OCI-LY3 (cell line): ENCODE measurements at regions not wholly inside any gene's neighbourhood (a gene's known extent, or its start where the extent isn't known, plus 50 kb on each side); places are given as distances from the start of the nearest gene placed in this dataset.

Experiments
- H2AFZ ChIP-seq: fragments of 200-600, 300-600 bp; shearing (Covaris generic); 2 replicates; pipeline ENCODE4 v1.6.0; 2014; ENCODE audit warnings: antibody characterized with exemption, low read depth, low read length
- H3K27ac ChIP-seq: fragments of 200-600, 300-600 bp; sonication (generic); 2 replicates; pipeline ENCODE4 v1.5.1; 2014; ENCODE audit warnings: mild to moderate bottlenecking, low read length, moderate library complexity, mixed read lengths
- H3K27me3 ChIP-seq: fragments of 200-600, 300-600 bp; sonication (generic); 2 replicates; pipeline ENCODE4 v1.6.1; 2014; ENCODE audit warnings: low read depth, low read length, mixed read lengths
- H3K36me3 ChIP-seq: fragments of 200-600, 300-600 bp; sonication (generic); replicated peaks from 2 replicates; pipeline ENCODE3; 2014; ENCODE audit warnings: low read depth, low read length, mixed read lengths
- H3K4me1 ChIP-seq: fragments of 300-600, 200-600 bp; sonication (generic); 2 replicates; pipeline ENCODE4 v1.6.1; 2014; ENCODE audit warnings: low read length, mixed read lengths
- H3K4me2 ChIP-seq: fragments of 200-600, 300-600 bp; sonication (generic); 2 replicates; pipeline ENCODE4 v1.6.1; 2014; ENCODE audit warnings: low read length, mixed read lengths
- H3K4me3 ChIP-seq: fragments of 300-600, 200-600 bp; sonication (generic); 2 replicates; pipeline ENCODE4 v1.5.1; 2014; ENCODE audit warnings: antibody characterized with exemption, mild to moderate bottlenecking, low read length, moderate library complexity
- H3K79me2 ChIP-seq: fragments of 300-600, 200-600 bp; shearing (Covaris generic); 2 replicates; pipeline ENCODE4 v1.6.1; 2014; ENCODE audit warnings: mild to moderate bottlenecking, low read length, mixed read lengths
- H3K9ac ChIP-seq: fragments of 300-600, 200-600 bp; shearing (Covaris generic); 2 replicates; pipeline ENCODE4 v1.6.0; 2014; ENCODE audit warnings: mild to moderate bottlenecking, low read length, moderate library complexity
- H3K9me3 ChIP-seq: fragments of 200-600, 300-600 bp; shearing (Covaris generic); 2 replicates; pipeline ENCODE4 v1.6.1; 2014; ENCODE audit warnings: low read length, mixed read lengths; ENCODE audit not compliant: insufficient read depth
- H4K20me1 ChIP-seq: fragments of 200-600, 300-600 bp; sonication (generic); 2 replicates; pipeline ENCODE4 v1.6.1; 2016; ENCODE audit warnings: low read length, mixed read lengths; ENCODE audit not compliant: insufficient read depth
- EZH2phosphoT487 ChIP-seq: fragments of 200-600 bp; shearing (Covaris generic); IDR thresholded peaks from 2 replicates; pipeline ENCODE4 v1.6.1; 2018; ENCODE audit warnings: antibody characterized with exemption, mixed run types, low read depth
- TF ChIP-seq, protein P1 (sequence below): fragments of 200-600, 300-600 bp; sonication (generic); IDR thresholded peaks from 2 replicates; pipeline ENCODE4 v1.5.1; 2014; ENCODE audit warnings: antibody characterized with exemption, low read length, low read depth

DNA sequence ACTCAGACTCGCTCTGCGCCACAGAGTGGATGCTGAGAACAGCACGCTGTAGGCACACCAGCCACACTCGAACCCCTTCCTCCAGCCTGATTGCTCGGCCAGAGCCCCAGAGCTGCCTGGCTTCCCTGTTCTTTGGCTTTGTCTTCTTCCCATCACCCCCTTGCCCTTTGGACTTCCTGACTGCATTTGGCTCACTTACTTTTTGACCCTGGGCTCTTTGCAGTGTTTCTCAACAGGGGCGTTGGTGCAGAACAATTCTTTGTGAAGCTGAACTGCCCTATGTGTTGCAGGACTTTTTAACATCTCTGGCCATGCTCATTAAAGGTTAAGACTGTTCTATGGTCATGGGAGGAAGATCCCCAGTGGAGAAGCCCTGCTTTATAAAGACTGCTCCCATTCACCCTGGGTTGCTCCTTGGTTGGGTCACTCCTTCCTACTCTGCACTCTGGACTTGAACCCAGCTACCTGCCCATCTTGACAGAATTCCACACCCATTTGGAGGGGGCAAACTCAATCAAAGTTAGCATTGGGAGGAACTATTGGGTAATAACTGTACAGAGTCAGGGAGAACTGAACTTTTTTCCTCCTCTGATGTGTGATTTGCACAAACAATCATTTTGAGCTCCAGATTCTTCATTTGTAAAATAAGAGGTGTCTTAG lies 127.7 kb upstream of the PLEKHG7 start:
- Histone ChIP-seq H2AFZ (0 out of 2 replicates have a peak overlapping the region, but pooled peaks have one; percentile 72), H3K79me2 (no peaks in the 10 kb centered on the region), H3K4me1 (peaks cover 21% of the 10 kb centered on the region), H4K20me1 (no peaks in the 10 kb centered on the region), H3K27me3 (no peaks in the 10 kb centered on the region), H3K9ac (no peak overlapping the region), H3K4me2 (no peak overlapping the region), H3K4me3 (no peak overlapping the region), H3K36me3 (no peaks in the 10 kb centered on the region), H3K27ac (no peak overlapping the region), H3K9me3 (no peaks in the 10 kb centered on the region)
- TF ChIP-seq, protein P1, sequence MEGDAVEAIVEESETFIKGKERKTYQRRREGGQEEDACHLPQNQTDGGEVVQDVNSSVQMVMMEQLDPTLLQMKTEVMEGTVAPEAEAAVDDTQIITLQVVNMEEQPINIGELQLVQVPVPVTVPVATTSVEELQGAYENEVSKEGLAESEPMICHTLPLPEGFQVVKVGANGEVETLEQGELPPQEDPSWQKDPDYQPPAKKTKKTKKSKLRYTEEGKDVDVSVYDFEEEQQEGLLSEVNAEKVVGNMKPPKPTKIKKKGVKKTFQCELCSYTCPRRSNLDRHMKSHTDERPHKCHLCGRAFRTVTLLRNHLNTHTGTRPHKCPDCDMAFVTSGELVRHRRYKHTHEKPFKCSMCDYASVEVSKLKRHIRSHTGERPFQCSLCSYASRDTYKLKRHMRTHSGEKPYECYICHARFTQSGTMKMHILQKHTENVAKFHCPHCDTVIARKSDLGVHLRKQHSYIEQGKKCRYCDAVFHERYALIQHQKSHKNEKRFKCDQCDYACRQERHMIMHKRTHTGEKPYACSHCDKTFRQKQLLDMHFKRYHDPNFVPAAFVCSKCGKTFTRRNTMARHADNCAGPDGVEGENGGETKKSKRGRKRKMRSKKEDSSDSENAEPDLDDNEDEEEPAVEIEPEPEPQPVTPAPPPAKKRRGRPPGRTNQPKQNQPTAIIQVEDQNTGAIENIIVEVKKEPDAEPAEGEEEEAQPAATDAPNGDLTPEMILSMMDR, result no peak
- no peak for TF ChIP-seq EZH2phosphoT487

DNA sequence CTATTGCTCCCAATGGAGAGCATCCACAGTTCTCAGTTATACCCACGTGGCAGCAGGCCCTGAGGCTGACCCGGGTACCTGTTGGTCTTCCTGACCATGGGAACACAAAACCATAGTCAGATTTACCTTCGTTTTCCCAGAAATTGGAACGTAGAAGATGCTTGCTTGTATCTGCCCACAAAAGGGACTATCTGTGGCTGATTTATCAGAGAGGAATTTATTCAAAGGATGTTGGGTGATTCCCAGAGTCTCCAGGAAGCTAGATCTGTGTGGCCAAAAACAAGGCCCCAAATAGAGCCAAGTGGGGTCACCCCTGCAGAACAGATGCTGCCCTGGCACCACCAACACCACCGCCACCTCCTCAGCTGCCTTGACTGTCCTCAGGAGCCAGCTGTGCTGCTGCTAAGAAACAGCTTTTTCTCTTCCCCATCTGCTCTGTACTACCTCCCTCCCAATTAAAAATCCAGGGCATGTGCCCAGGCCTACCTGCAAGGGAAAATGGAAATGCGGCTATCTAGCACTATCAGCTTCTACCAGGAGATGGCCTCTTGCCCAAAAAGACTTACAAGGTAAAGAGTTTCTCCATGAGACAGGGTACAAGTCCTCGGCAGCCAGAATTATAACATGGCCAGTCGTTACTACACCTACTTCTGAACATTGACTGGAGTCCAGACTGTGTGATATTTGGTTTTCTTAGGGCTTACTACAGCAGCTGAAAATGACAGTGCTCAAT lies 128.6 kb upstream of the PLEKHG7 start:
- Histone ChIP-seq H3K36me3 (no peaks in the 10 kb centered on the region), H2AFZ (0 out of 2 replicates have a peak overlapping the region, but pooled peaks have one; percentile 72), H3K27me3 (no peaks in the 10 kb centered on the region), H3K4me1 (peaks cover 29% of the 10 kb centered on the region), H3K27ac (no peak overlapping the region), H3K79me2 (no peaks in the 10 kb centered on the region), H4K20me1 (no peaks in the 10 kb centered on the region), H3K4me3 (no peak overlapping the region), H3K9ac (no peak overlapping the region), H3K9me3 (no peaks in the 10 kb centered on the region), H3K4me2 (peak overlapping the region; percentile 33; the same call in 1 of the 2 replicates)
- TF ChIP-seq, protein P1, result peak; percentile 73
- TF ChIP-seq EZH2phosphoT487, result no peak

DNA sequence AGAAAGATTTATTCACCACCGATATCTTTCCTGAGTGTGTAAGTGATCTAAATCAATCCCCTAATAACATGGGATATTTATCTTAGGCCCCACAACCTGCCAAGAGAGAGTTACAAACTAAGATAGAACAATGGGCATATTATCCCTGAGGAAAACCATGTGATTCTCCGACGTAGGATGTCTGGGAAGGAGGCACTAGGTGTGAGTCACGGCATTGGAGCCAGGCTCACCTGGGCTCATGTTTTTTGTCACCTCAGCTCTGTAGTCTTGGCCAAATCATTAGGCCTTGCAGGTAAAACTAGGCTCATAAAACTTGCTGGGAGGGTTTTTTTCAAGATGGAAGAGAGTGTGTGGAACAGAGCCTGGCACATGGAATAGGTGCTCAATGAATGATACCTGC lies 129.7 kb upstream of the PLEKHG7 start:
- no peak overlapping the region for H3K4me2 ChIP-seq
- H3K36me3 ChIP-seq, result no peaks in the 10 kb centered on the region
- TF ChIP-seq EZH2phosphoT487, result no peak
- TF ChIP-seq, protein P1, result no peak
- no peaks in the 10 kb centered on the region for H3K79me2 ChIP-seq
- H3K9me3 ChIP-seq, result no peaks in the 10 kb centered on the region
- H3K4me1 ChIP-seq, result peaks cover 36% of the 10 kb centered on the region
- no peak overlapping the region for H3K4me3 ChIP-seq
- no peaks in the 10 kb centered on the region for H3K27me3 ChIP-seq
- no peak overlapping the region for H2AFZ ChIP-seq
- H3K9ac ChIP-seq, result no peak overlapping the region
- no peaks in the 10 kb centered on the region for H4K20me1 ChIP-seq
- H3K27ac ChIP-seq, result no peak overlapping the region

DNA sequence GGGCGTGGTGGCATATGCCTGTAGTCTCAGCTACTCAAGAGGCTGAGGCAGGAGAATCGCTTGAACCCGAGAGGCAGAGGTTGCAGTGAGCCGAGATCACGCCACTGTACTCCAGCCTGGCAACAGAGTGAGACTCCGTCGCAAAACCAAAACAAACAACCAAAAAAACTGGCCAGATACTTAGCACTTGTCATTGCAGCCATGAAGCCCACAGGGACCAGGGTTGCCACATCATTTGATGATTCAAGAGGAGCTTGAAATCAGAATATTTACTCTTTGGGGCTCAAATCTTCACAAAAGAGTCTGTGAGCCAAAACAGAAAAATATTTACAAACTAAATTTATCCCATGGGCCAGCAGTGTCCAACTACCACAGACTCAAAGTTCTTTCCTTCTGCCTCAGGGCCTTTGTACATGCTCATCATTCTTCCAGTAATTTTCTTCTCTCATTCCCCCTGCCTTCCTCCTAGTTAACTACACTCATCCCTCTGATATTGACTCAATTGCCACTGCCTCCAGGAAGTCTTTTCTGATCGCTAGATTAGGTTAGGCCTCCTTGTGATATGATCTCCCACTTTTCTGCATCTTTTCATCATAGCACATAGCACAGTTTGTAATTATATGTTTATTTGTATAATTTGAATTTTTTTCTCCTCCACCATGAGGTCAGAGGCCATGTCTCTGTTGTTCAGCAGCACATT lies 130.8 kb upstream of the PLEKHG7 start:
- Histone ChIP-seq H3K4me2 (no peak overlapping the region), H3K9me3 (no peaks in the 10 kb centered on the region), H3K36me3 (no peaks in the 10 kb centered on the region), H3K27ac (no peak overlapping the region), H2AFZ (no peak overlapping the region), H3K9ac (no peak overlapping the region), H3K79me2 (no peaks in the 10 kb centered on the region), H3K4me1 (peaks cover 36% of the 10 kb centered on the region), H3K4me3 (no peak overlapping the region), H4K20me1 (no peaks in the 10 kb centered on the region), H3K27me3 (no peaks in the 10 kb centered on the region)
- TF ChIP-seq, protein P1, result no peak
- no peak for TF ChIP-seq EZH2phosphoT487
